ENCODE measurements at regions not wholly inside any gene's neighbourhood (a gene's known extent, or its start where the extent isn't known, plus 50 kb on each side); places are given as distances from the start of the nearest gene placed in this dataset.

- DNase-seq = no peak
Observed at GRCh38 chr14:65252482-65253255, 150.4 kb upstream of the MAX start.

GRCh38 chr14:65255029-65255545 lies 152.8 kb upstream of the MAX start:
- DNase-seq = peak; percentile 54

- DNase-seq = no peak
Observed at GRCh38 chr14:65255583-65256461, 153.5 kb upstream of the MAX start.

GRCh38 chr14:65256714-65257113 lies 154.4 kb upstream of the MAX start:
- no peak for DNase-seq

GRCh38 chr14:65257425-65257824 lies 155.1 kb upstream of the FUT8 start:
- DNase-seq = no peak

GRCh38 chr14:65258391-65258790 lies 154.1 kb upstream of the FUT8 start:
- DNase-seq = peak; percentile 76

- no peak for DNase-seq
Observed at GRCh38 chr14:65259000-65259399, 153.5 kb upstream of the FUT8 start.

GRCh38 chr14:65260786-65261185 lies 151.7 kb upstream of the FUT8 start:
- DNase-seq = no peak

- no peak for DNase-seq
Observed at GRCh38 chr14:65261425-65261920, 151.1 kb upstream of the FUT8 start.

- no peak for DNase-seq
Observed at GRCh38 chr14:65261946-65262345, 150.6 kb upstream of the FUT8 start.

- DNase-seq = no peak
Observed at GRCh38 chr14:65263177-65263788, 149.2 kb upstream of the FUT8 start.

GRCh38 chr14:65267856-65268255 lies 144.7 kb upstream of the FUT8 start:
- DNase-seq = no peak

GRCh38 chr14:65268594-65268993 lies 143.9 kb upstream of the FUT8 start:
- no peak for DNase-seq

GRCh38 chr14:65269732-65270131 lies 142.8 kb upstream of the FUT8 start:
- no peak for DNase-seq

- DNase-seq = no peak
Observed at GRCh38 chr14:65277027-65277426, 135.5 kb upstream of the FUT8 start.

- DNase-seq = no peak
Observed at GRCh38 chr14:65277580-65278270, 134.8 kb upstream of the FUT8 start.

GRCh38 chr14:65278589-65278988 lies 133.9 kb upstream of the FUT8 start:
- DNase-seq = no peak

GRCh38 chr14:65279510-65279909 lies 133.0 kb upstream of the FUT8 start:
- DNase-seq = no peak

- no peak for DNase-seq
Observed at GRCh38 chr14:65279958-65280357, 132.6 kb upstream of the FUT8 start.

- no peak for DNase-seq
Observed at GRCh38 chr14:65280653-65281052, 131.9 kb upstream of the FUT8 start.

- peak; percentile 54 for DNase-seq
Observed at GRCh38 chr14:65281991-65282895, 130.3 kb upstream of the FUT8 start.

- no peak for DNase-seq
Observed at GRCh38 chr14:65282896-65283253, 129.7 kb upstream of the FUT8 start.

All from kidney glomerular epithelial cell (primary cell).